Activated naive CD4-positive, alpha-beta T cell treated with anti-CD3 and anti-CD28 coated beads, Interleukin-2, amount 50 U/mL, for 24 hours (primary cell): ENCODE measurements at regions not wholly inside any gene's neighbourhood (a gene's known extent, or its start where the extent isn't known, plus 50 kb on each side); places are given as distances from the start of the nearest gene placed in this dataset.

Experiments used
- H3K27ac Mint-ChIP-seq: one replicate; pipeline ENCODE4 v1.8.0; 2021; ENCODE audit warnings: mild to moderate bottlenecking, mixed read lengths
- H3K27me3 Mint-ChIP-seq: one replicate; pipeline ENCODE4 v1.8.0; 2021; ENCODE audit warnings: mixed read lengths
- H3K36me3 Mint-ChIP-seq: one replicate; pipeline ENCODE4 v1.8.0; 2021; ENCODE audit warnings: mixed read lengths
- H3K4me1 Mint-ChIP-seq: one replicate; pipeline ENCODE4 v1.8.0; 2021; ENCODE audit warnings: mixed read lengths
- H3K4me3 Mint-ChIP-seq: one replicate; pipeline ENCODE4 v1.8.0; 2021; ENCODE audit warnings: mild to moderate bottlenecking, mixed read lengths
- H3K9me3 Mint-ChIP-seq: one replicate; pipeline ENCODE4 v1.8.0; 2021; ENCODE audit warnings: mixed read lengths

GRCh38 chr2:19033240-19033639 lies 325.2 kb downstream of the OSR1 start:
- Mint-ChIP-seq H3K36me3 (no peaks in the 10 kb centered on the region), H3K4me3 (no peak overlapping the region), H3K9me3 (no peaks in the 10 kb centered on the region), H3K27me3 (no peaks in the 10 kb centered on the region), H3K4me1 (no peaks in the 10 kb centered on the region), H3K27ac (no peak overlapping the region)

- no peaks in the 10 kb centered on the region for H3K9me3 Mint-ChIP-seq
- no peaks in the 10 kb centered on the region for H3K36me3 Mint-ChIP-seq
Observed at GRCh38 chr2:19031642-19032041, 326.8 kb downstream of the OSR1 start.

GRCh38 chr2:19029655-19030054 lies 328.8 kb downstream of the OSR1 start:
- H3K27me3 Mint-ChIP-seq = no peaks in the 10 kb centered on the region
- H3K27ac Mint-ChIP-seq = no peak overlapping the region
- H3K36me3 Mint-ChIP-seq = no peaks in the 10 kb centered on the region
- H3K4me3 Mint-ChIP-seq = no peak overlapping the region
- no peaks in the 10 kb centered on the region for H3K4me1 Mint-ChIP-seq
- H3K9me3 Mint-ChIP-seq = no peaks in the 10 kb centered on the region

More at GRCh38 chr2:19031642-19032041, 326.8 kb downstream of the OSR1 start:
- Mint-ChIP-seq H3K27ac (no peak overlapping the region), H3K4me3 (no peak overlapping the region), H3K27me3 (no peaks in the 10 kb centered on the region), H3K4me1 (no peaks in the 10 kb centered on the region)

- Mint-ChIP-seq H3K4me1 (no peaks in the 10 kb centered on the region), H3K36me3 (peaks cover 3% of the 10 kb centered on the region), H3K9me3 (no peaks in the 10 kb centered on the region), H3K27ac (no peak overlapping the region), H3K4me3 (no peak overlapping the region), H3K27me3 (no peaks in the 10 kb centered on the region)
Observed at GRCh38 chr2:19028587-19029375, 329.6 kb downstream of the OSR1 start.

GRCh38 chr2:19027626-19028025 lies 330.8 kb downstream of the OSR1 start:
- H3K4me1 Mint-ChIP-seq = no peaks in the 10 kb centered on the region
- H3K4me3 Mint-ChIP-seq = no peak overlapping the region
- H3K36me3 Mint-ChIP-seq = peaks cover 3% of the 10 kb centered on the region
- no peak overlapping the region for H3K27ac Mint-ChIP-seq
- H3K27me3 Mint-ChIP-seq = no peaks in the 10 kb centered on the region
- H3K9me3 Mint-ChIP-seq = no peaks in the 10 kb centered on the region

- Mint-ChIP-seq H3K4me1 (no peaks in the 10 kb centered on the region), H3K9me3 (no peaks in the 10 kb centered on the region), H3K36me3 (peaks cover 5% of the 10 kb centered on the region), H3K4me3 (no peak overlapping the region), H3K27me3 (no peaks in the 10 kb centered on the region), H3K27ac (no peak overlapping the region)
Observed at GRCh38 chr2:19026261-19026660, 332.2 kb downstream of the OSR1 start.

- no peak overlapping the region for H3K4me3 Mint-ChIP-seq
- no peaks in the 10 kb centered on the region for H3K27me3 Mint-ChIP-seq
- H3K27ac Mint-ChIP-seq = no peak overlapping the region
Observed at GRCh38 chr2:19022334-19022733, 336.1 kb downstream of the OSR1 start.

GRCh38 chr2:19021721-19022120 lies 336.7 kb downstream of the OSR1 start:
- no peaks in the 10 kb centered on the region for H3K27me3 Mint-ChIP-seq
- H3K36me3 Mint-ChIP-seq = peaks cover 5% of the 10 kb centered on the region
- no peaks in the 10 kb centered on the region for H3K4me1 Mint-ChIP-seq
- H3K27ac Mint-ChIP-seq = no peak overlapping the region
- H3K9me3 Mint-ChIP-seq = no peaks in the 10 kb centered on the region
- no peak overlapping the region for H3K4me3 Mint-ChIP-seq

More at GRCh38 chr2:19022334-19022733, 336.1 kb downstream of the OSR1 start:
- no peaks in the 10 kb centered on the region for H3K4me1 Mint-ChIP-seq
- H3K36me3 Mint-ChIP-seq = peaks cover 5% of the 10 kb centered on the region
- no peaks in the 10 kb centered on the region for H3K9me3 Mint-ChIP-seq

- no peaks in the 10 kb centered on the region for H3K9me3 Mint-ChIP-seq
- H3K27ac Mint-ChIP-seq = no peak overlapping the region
- H3K4me1 Mint-ChIP-seq = no peaks in the 10 kb centered on the region
- H3K27me3 Mint-ChIP-seq = no peaks in the 10 kb centered on the region
- peaks cover 5% of the 10 kb centered on the region for H3K36me3 Mint-ChIP-seq
- H3K4me3 Mint-ChIP-seq = no peak overlapping the region
Observed at GRCh38 chr2:19021100-19021476, 337.3 kb downstream of the OSR1 start.

- H3K9me3 Mint-ChIP-seq = no peaks in the 10 kb centered on the region
- H3K36me3 Mint-ChIP-seq = peaks cover 7% of the 10 kb centered on the region
- H3K4me3 Mint-ChIP-seq = no peak overlapping the region
- no peak overlapping the region for H3K27ac Mint-ChIP-seq
- no peaks in the 10 kb centered on the region for H3K4me1 Mint-ChIP-seq
- H3K27me3 Mint-ChIP-seq = no peaks in the 10 kb centered on the region
Observed at GRCh38 chr2:19020144-19021099, 338.0 kb downstream of the OSR1 start.

- H3K27ac Mint-ChIP-seq = no peak overlapping the region
- peaks cover 1% of the 10 kb centered on the region for H3K36me3 Mint-ChIP-seq
Observed at GRCh38 chr2:19009510-19009909, 348.9 kb downstream of the OSR1 start.

GRCh38 chr2:19003554-19003953 lies 354.9 kb downstream of the OSR1 start:
- no peaks in the 10 kb centered on the region for H3K9me3 Mint-ChIP-seq
- no peaks in the 10 kb centered on the region for H3K4me1 Mint-ChIP-seq
- no peaks in the 10 kb centered on the region for H3K36me3 Mint-ChIP-seq

More at GRCh38 chr2:19009510-19009909, 348.9 kb downstream of the OSR1 start:
- no peaks in the 10 kb centered on the region for H3K4me1 Mint-ChIP-seq
- H3K4me3 Mint-ChIP-seq = no peak overlapping the region
- H3K27me3 Mint-ChIP-seq = no peaks in the 10 kb centered on the region
- no peaks in the 10 kb centered on the region for H3K9me3 Mint-ChIP-seq

GRCh38 chr2:19000776-19001175 lies 357.6 kb downstream of the OSR1 start:
- H3K4me1 Mint-ChIP-seq = no peaks in the 10 kb centered on the region
- no peaks in the 10 kb centered on the region for H3K9me3 Mint-ChIP-seq
- H3K27ac Mint-ChIP-seq = no peak overlapping the region
- H3K4me3 Mint-ChIP-seq = no peak overlapping the region
- no peaks in the 10 kb centered on the region for H3K36me3 Mint-ChIP-seq
- H3K27me3 Mint-ChIP-seq = no peaks in the 10 kb centered on the region

More at GRCh38 chr2:19003554-19003953, 354.9 kb downstream of the OSR1 start:
- Mint-ChIP-seq H3K27me3 (no peaks in the 10 kb centered on the region), H3K4me3 (no peak overlapping the region), H3K27ac (no peak overlapping the region)

GRCh38 chr2:18999198-18999597 lies 359.2 kb downstream of the OSR1 start:
- Mint-ChIP-seq H3K36me3 (no peaks in the 10 kb centered on the region), H3K9me3 (no peaks in the 10 kb centered on the region), H3K4me3 (no peak overlapping the region), H3K27ac (no peak overlapping the region), H3K4me1 (no peaks in the 10 kb centered on the region), H3K27me3 (no peaks in the 10 kb centered on the region)

GRCh38 chr2:18998491-18998890 lies 359.9 kb downstream of the OSR1 start:
- Mint-ChIP-seq H3K27me3 (no peaks in the 10 kb centered on the region), H3K9me3 (no peaks in the 10 kb centered on the region), H3K27ac (no peak overlapping the region), H3K4me1 (no peaks in the 10 kb centered on the region), H3K4me3 (no peak overlapping the region), H3K36me3 (no peaks in the 10 kb centered on the region)

- H3K36me3 Mint-ChIP-seq = no peaks in the 10 kb centered on the region
- H3K27me3 Mint-ChIP-seq = no peaks in the 10 kb centered on the region
- no peak overlapping the region for H3K4me3 Mint-ChIP-seq
- H3K4me1 Mint-ChIP-seq = no peaks in the 10 kb centered on the region
- H3K9me3 Mint-ChIP-seq = no peaks in the 10 kb centered on the region
- no peak overlapping the region for H3K27ac Mint-ChIP-seq
Observed at GRCh38 chr2:18993756-18994338, 364.6 kb downstream of the OSR1 start.
